GM12872 (cell line): ENCODE measurements at regions not wholly inside any gene's neighbourhood (a gene's known extent, or its start where the extent isn't known, plus 50 kb on each side); places are given as distances from the start of the nearest gene placed in this dataset.

Experiments
- CTCF ChIP-seq: IDR thresholded peaks from 3 replicates; pipeline ENCODE4 v1.5.1; 2011; ENCODE audit warnings: low read depth, mild to moderate bottlenecking, low read length, moderate library complexity; ENCODE audit not compliant: insufficient read depth

- no peak for TF ChIP-seq CTCF
These were observed 212.4 kb upstream of the STK17B start for GRCh38 chr2:196383799-196384198.

- TF ChIP-seq CTCF, result no peak
These were observed 213.4 kb upstream of the STK17B start for GRCh38 chr2:196384729-196385128.

- no peak for TF ChIP-seq CTCF
These were observed 218.3 kb upstream of the STK17B start for GRCh38 chr2:196389670-196390069.

- TF ChIP-seq CTCF, result no peak
These were observed 219.1 kb upstream of the STK17B start for GRCh38 chr2:196390243-196391148.

- no peak for TF ChIP-seq CTCF
These were observed 219.7 kb upstream of the STK17B start for GRCh38 chr2:196391149-196391479.

- no peak for TF ChIP-seq CTCF
These were observed 227.7 kb upstream of the STK17B start for GRCh38 chr2:196399096-196399495.

GRCh38 chr2:196399722-196400691, 228.6 kb upstream of the STK17B start:
- no peak for TF ChIP-seq CTCF
